Fibroblast of skin of scalp (primary cell): ENCODE measurements at regions not wholly inside any gene's neighbourhood (a gene's known extent, or its start where the extent isn't known, plus 50 kb on each side); places are given as distances from the start of the nearest gene placed in this dataset.
"Not testable (repeated sequence)": the region's sequence is repeated elsewhere in the genome, so short reads cannot be mapped to it uniquely, and the experiment has no call there.

Source experiments
- DNase-seq: peaks from one replicate; pipeline ENCODE4 v3.0.0-alpha.2; 2013

- no peak for DNase-seq
Measured at GRCh38 chr5:152701305-152701949, 296.3 kb upstream of the NMUR2 start.

DNA sequence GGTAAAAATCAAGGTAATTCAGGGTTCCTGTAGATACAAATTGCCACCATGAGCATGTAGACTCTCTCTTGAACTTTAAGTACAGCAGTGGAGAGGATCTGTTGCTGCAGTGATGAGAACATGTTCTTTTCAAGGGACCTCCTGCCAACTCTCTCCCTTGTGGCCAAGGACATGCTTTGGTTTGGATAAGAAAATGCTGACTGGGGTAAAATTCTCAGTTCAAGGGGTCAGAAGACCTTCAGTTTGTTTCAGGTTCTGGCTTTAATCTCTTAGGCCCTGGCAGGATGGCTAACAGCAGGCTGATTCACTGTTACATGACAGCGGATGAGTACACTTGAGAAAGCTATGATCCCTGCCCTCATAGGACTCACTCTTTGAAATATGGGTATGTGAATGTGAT lies 299.2 kb upstream of the NMUR2 start:
- no peak for DNase-seq

DNA sequence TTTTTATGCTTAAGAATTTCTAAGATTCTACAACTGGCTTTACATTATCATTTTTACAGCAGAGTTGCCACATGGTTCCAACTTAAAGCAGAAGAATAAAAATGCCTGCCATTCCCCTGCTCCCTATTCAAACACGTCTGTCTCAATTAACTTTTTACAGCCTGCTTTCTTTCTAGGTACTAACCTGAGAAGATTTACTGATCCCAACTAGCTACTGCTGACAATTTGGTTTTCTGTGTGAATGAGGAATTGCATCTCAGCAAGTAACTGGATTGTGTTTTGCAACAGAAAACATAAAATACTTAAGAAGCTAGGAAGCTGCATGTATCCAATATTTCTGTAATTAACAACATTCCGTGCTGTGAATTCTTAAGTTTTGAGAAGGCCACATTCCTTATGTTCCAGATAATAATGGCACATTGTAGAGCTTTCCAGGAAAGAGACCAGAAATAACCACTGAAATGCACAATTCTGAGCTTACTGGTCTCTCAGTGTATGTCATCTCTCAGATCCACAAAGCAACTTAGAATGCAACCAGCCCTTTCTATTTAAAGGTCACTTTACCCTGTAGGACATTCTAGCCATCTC lies 306.8 kb upstream of the NMUR2 start:
- DNase-seq, result peak; percentile 38

- no peak for DNase-seq
Measured at GRCh38 chr5:152717393-152717792, 312.3 kb upstream of the NMUR2 start.

- DNase-seq, result no peak
Measured at GRCh38 chr5:152723482-152723881, 318.4 kb upstream of the NMUR2 start.

DNA sequence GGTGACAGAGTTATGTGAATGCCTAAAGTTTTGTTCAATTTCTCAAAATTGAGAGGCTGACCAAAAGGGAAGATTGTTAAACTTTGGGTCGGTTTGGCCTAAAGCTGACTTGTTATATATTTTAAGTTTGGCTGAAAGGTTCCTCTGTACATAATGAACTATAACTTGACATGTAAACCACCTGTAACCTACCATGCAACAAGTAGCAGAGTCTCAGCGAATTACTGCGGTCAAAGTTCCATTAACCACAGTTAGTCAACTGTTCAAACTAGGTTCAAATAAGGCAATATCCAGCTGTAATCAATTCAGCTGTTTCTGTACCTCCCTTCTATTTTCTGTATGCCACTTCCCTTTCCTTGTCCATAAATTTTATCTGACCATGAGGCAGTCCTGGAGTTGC lies 325.1 kb upstream of the NMUR2 start:
- no peak for DNase-seq

GRCh38 chr5:152736906-152737305 lies 331.8 kb upstream of the NMUR2 start:
- no peak for DNase-seq

- no peak for DNase-seq
Measured at GRCh38 chr5:152739916-152740315, 334.8 kb upstream of the NMUR2 start.

DNA sequence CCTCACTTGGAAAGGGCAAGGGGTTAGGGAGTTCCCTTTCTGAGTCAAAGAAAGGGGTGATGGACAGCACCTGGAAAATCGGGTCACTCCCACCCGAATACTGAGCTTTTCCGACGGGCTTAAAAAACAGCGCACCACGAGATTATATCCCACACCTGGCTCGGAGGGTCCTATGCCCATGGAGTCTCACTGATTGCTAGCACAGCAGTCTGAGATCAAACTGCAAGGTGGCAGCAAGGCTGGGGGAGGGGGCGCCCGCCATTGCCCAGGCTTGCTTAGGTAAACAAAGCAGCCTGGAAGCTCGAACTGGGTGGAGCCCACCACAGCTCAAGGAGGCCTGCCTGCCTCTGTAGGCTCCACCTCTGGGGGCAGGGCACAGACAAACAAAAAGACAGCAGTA lies 336.0 kb upstream of the NMUR2 start:
- not testable (repeated sequence) for DNase-seq

- not testable (repeated sequence) for DNase-seq
Measured at GRCh38 chr5:152787709-152788217, 382.7 kb upstream of the NMUR2 start.

DNA sequence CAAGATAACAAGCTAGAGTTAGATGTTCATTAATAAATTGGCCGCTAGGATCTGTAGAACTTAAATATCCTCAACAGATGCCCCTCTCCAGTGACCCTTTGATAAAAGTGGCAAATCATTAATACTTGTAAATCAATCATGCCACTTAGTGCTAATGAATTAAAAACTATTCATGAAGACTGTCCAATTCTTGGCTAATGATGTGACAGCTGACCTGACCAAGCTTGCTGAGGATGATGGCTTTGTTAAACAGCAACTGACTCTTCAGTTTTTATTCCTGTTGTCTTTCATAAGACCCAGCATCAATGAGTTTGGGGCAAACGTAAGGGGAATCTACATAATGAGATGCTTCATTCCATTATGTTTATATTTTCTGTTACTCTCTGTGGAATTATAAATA lies 396.8 kb upstream of the NMUR2 start:
- no peak for DNase-seq

- no peak for DNase-seq
Measured at GRCh38 chr5:152804179-152804578, 399.1 kb upstream of the NMUR2 start.

- no peak for DNase-seq
Measured at GRCh38 chr5:152811988-152812387, 406.9 kb upstream of the NMUR2 start.

DNA sequence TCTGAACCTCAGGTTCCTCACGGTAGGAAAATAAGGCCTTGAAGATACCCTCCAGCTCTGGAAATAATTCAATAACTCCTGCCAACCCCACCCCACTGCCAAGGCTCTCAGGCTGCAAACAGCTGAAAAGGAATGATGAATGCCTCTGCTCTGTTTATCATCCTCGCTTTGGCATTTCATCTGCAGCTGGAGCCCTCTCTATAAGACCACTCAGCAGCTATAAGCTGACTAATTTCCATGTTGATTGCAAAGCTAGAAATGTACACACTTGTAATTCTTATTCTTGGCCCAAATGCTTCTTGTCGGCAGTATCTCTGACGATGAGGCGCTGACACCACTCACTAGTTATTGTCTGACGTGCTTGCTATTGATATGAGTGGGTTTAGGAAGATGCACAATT lies 408.4 kb upstream of the NMUR2 start:
- DNase-seq, result no peak

DNA sequence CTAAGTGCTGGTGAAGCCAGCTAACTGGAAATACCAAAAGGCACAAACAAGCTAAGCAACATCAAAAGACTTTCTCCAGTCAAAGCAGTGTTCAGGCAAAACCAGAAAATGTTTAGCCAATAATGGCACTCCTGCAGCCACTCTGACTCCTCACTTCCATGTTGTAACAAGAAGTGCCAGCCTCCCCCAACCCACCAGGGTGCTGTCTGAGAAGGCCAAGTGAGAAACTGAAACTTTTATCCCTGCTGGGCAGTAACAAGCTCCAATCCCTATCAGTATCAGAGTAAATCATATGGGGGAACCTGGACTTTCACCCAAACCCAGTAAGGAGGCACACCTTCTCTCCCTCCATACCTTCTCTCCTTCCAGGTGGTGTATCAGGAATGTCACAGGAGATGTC lies 414.8 kb upstream of the NMUR2 start:
- DNase-seq, result no peak

- no peak for DNase-seq
Measured at GRCh38 chr5:152824316-152824715, 419.2 kb upstream of the NMUR2 start.

GRCh38 chr5:152838241-152838786 lies 433.2 kb upstream of the NMUR2 start:
- no peak for DNase-seq

DNA sequence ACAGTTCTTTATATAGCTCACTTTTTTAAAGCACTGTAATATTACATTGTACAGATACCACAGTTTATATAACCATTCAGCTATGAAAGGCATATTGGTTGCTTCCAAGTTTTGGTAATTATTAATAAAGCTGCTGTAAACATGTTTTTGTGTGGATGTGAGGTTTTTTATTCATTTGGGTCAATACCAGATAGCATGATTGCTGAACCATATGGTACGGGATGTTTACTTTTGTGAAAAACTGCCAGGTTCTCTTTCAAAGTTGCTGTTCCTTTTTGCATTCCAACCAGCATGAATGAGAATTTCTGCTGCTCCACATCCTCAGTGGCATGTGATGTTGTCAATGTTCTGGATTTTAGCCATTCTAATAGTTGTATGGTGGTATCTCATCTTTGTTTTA lies 439.6 kb upstream of the NMUR2 start:
- no peak for DNase-seq

DNA sequence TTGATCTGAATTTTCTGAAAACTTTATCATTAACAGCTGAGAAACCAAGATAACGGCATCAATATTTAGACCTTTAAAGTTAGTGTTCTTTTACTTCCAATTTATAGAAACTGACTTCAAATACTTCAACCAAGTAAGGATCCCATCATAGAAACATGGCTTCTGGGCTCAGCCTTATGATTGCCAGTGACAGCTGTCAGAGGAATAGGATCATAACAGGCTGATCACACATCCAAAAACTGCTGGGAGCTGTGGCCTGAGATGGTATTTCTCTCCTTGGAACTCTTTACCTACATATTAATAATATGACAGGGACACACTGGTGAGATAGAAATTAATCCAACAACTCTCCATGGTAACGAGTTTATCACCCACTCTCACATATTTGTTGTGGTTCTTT lies 448.3 kb upstream of the NMUR2 start:
- no peak for DNase-seq

DNA sequence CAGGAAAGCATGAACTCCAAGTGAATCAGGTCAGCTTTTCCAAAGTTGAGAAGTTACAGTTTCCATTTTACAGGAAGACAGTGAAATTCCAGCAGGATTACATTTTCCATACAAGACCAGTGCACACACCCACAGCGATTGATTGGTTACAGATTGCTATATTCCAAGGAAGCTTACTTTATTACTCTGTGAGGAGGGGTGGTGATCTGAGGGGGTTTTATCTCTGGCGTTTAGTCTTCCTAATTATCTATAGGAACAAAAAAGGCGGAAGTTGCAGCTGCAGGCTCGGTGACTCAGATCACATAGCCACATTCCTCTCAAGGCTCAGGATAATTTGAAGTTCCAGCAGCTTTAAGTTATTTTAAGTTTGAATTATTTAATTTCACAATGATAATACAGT lies 450.4 kb upstream of the NMUR2 start:
- peak; percentile 53 for DNase-seq

- DNase-seq, result no peak
Measured at GRCh38 chr5:152861231-152861630, 456.2 kb upstream of the NMUR2 start.

DNA sequence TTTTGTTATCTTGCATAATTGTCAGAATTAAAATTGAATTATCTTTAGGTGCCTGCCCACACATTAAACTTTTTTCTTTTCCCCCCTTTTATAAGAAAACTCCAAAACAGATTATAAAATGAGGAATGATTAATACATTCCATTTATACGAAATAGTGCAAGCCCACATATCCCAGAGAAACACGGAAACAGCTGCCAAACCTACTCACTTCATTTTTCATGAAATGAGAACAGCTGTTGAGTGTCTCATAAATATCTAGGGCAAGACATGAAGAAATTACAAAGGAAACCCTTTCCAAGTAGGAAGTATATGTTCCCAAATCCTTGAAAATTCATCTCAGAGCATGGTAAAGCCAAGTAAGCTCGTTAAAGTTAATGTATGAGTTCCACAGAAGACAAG lies 459.4 kb upstream of the NMUR2 start:
- DNase-seq, result no peak

DNA sequence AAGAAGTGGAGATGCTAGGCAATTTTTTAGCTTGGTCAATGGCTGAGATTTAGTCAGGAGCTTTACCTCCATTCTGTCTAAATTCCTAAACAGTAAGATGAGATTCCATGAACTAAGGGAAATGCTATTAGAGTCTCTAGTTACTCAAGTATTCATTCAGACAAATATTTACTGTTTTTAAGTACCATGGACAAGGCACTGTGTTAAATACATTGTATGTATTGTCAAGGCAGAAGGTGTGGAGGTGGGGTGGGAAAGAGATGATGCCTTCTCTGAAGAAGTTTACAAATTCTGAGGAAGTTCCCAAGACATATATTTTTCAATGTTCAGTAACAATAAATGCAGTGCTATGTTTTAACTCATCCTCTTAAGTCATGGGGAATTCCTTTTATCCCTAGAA lies 459.9 kb upstream of the NMUR2 start:
- DNase-seq, result no peak

- DNase-seq, result no peak
Measured at GRCh38 chr5:152869971-152870370, 464.9 kb upstream of the NMUR2 start.
